NCI-H226 (cell line): ENCODE measurements at regions not wholly inside any gene's neighbourhood (a gene's known extent, or its start where the extent isn't known, plus 50 kb on each side); places are given as distances from the start of the nearest gene placed in this dataset.
A peak's percentile ranks its signal among the peaks of the same experiment; 100 is the strongest.
"Not testable (repeated sequence)": the region's sequence is repeated elsewhere in the genome, so short reads cannot be mapped to it uniquely, and the experiment has no call there.

Experiments used
- DNase-seq: peaks from one replicate; pipeline ENCODE4 v3.0.0-alpha.2; 2015

- no peak for DNase-seq
Observed at GRCh38 chr4:149987330-149988086, 90.7 kb upstream of the DCLK2 start.

DNA sequence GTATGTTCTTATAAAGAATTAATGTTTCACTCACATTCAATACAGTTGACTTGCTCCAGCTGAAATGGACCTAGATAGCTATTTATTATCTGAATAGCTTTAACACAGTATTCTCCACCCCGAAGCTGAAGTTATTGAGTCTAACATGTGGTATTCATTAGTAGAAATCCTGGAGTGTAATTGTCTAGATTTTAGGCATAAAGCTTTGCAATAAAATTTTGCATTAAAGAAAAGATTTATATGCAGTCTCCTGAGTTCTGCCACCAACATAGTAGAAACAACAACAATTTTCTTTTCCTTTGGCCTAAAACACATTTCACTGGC lies 90.2 kb upstream of the DCLK2 start:
- DNase-seq: no peak

- DNase-seq: no peak
Observed at GRCh38 chr4:149993030-149993429, 85.2 kb upstream of the DCLK2 start.

- DNase-seq: no peak
Observed at GRCh38 chr4:149995134-149995756, 83.0 kb upstream of the DCLK2 start.

DNA sequence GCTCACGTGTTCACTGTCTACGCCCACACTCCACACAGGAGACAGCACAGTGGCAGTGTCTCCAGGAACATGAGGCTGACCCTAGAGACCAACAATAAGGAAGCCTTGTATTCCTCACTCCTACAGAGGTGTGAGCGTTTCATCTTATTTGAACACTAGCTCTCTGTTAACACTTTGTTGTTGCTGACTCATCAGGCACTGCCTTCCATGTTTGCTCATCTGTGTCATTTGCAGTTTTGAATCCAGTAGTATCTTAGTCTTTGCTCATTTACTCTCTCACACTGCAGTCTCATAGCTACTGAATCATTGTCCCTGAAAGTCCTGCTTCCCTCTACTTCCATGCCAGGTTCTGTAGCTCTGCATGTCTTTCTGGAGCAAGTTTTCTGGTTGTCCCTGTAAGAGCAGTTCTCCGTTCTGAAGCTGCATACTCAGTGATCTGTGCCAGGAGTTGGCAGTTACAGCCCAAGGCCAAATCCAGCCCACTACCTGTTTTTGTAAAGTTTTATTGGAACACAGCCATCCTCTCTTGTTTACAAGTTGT lies 80.3 kb upstream of the DCLK2 start:
- peak; percentile 41 for DNase-seq

- DNase-seq: peak; percentile 29
Observed at GRCh38 chr4:149999485-150000074, 78.7 kb upstream of the DCLK2 start.

DNA sequence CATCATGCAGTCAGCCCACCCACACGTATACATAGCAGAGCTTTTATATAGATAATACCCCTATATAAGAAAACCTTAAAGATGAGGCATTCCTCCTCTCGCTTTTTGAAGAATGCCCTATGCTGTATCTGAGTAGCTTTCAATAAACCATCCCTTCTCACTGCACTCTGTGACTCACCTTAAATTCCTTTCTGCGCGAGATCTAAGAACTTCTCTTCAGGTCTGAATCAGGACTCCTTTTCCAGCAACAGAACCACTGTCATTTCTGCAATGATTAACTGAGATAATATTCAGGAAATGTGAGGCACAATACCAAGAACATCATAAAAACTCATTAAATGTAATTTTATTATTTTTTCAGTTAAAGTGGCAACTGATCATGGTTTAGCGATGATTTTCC lies 76.4 kb upstream of the DCLK2 start:
- peak; percentile 75 for DNase-seq

- peak; percentile 62 for DNase-seq
Observed at GRCh38 chr4:150002561-150002960, 75.7 kb upstream of the DCLK2 start.

DNA sequence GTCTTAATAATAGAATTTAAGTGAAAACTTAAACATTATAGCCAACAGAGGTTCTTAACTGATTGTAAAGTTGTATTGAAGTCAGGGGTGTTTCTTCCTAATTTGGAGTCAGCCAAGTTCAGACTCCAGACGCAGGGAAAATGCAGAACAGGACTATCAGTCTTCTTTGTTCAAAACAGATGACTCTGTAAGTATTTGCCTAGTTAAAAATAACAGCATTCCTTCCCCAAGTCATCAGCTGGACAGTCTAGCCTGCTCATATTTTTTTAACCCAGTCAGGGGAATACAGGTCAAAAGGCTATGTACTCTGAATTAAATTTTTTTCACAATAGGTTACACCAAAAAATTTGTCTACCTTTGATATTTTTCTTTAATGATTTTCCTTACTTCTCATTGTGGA lies 73.8 kb upstream of the DCLK2 start:
- no peak for DNase-seq

GRCh38 chr4:150005537-150005936 lies 72.7 kb upstream of the DCLK2 start:
- DNase-seq: no peak

DNA sequence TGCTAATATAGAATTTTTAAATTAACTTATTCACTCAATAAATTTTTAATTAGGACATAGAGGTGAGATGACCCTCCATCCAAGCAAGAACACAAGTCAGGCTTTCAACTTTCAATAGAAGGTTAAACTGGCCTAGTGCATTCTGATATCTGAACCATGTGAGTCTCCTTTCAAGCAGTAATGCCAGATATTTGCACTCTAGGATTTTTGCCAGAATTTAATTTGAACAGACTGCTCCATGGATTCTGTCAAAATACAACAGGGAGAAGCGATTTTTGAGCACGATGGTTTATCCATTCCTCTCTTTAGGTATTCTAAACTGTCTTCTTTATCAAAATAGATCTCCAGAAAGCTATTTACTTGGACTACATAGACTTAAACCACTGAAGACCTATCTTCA lies 72.0 kb upstream of the DCLK2 start:
- peak; percentile 2 for DNase-seq

- peak; percentile 39 for DNase-seq
Observed at GRCh38 chr4:150007512-150007911, 70.7 kb upstream of the DCLK2 start.

DNA sequence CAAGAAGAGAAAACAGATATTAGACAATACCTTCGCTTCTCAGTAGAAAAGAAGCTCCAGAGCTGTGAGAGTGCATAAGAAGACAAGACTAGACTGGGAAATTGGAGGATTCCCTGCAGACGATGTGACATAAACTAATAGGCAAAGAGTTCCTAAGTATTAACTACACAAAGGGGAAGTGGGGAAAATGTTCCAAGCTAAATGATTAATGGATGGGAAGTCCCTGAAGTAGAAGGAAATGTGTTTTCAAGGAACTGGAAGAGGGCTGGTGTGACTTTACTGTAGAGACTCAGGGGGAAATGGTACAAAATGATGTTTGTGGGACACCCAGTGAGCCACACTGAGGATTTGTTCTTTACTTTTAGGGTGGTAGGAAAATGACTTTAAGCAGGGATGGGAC lies 69.7 kb upstream of the DCLK2 start:
- DNase-seq: no peak

DNA sequence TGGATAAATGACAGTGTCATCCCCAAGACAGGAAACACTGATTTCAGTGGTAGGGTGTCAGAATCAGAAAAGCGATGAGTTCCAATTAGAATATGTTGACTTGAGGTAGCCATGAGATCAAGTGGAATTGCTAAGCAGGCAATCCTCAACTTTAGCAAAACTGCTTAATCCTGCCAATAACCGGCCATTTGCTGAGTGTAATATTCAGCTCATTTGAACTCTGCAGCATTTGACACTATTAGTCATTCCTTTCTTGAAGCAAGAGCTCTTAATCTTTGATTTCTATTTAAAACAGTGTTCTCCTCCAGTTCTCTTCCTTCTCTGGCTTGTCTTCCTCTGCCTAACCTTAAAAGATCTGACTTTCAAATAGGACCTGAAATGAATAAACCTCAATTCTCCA lies 68.7 kb upstream of the DCLK2 start:
- no peak for DNase-seq

DNA sequence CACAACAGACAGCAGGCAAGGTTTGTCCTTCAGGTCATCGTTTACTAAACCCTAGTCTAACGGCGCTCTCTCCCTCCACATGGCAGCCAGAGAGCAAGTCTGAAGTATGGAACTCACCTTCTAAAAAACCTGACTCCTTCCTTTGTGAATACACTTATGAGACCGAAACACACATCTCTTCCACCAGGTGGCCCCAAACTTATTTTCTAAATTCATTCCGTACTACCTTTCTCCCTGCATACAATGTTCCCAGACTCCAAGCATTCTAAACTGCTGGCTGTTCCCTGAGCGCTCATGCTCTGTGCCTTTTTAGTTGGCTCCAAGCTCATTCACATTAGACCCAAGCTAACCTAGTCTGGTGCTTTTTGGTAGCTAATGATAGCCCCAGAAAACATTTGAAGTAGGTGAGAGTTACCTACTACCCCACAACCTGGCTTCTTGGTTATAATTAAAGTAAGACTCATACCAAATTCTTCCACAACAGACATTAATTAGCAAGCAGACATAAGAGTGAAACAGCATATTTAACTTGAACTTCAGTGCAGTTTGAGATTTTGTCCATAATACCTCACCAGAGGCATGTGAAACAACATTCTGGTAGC lies 67.6 kb upstream of the DCLK2 start:
- peak; percentile 39 for DNase-seq

DNA sequence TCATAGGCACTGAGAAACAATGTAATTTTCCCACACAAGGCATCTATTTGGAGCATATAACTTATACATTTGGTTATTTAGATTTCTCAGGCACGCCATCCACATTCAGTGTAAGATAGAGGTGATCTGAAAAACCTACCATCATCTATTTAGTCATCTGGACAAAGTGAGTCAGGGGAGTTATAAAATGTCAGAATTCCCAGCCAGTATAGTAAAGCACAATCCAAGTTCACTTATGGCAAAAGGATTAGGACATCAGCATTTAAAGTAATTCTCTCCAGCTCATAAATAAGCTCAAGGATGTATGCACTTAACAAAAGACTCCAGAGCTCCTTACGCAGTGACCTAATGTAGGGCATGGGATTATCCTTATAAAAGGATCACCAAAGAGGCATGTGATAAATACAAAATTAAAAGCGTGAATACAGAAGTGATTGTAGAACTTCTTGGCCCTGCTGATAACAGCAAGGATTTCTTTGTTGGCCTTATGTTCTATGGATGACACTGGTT lies 65.3 kb upstream of the DCLK2 start:
- no peak for DNase-seq

DNA sequence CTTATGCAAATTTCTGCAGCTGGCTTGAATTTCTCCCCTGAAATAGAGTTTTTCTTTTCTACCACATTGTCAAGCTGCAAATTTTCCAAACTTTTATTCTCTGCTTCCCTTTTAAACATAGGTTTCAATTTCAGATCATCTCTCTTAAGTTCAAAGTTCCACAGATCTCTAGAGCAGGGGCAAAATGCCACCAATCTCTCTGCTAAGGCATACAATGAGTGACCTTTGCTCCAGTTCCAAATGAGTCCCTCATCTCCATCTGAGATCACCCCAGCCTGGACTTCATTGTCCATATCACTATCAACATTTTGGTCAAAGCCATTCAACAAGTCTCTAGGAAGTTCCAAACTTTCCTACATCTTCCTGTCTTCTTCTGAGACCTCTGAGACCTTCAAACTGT lies 62.3 kb upstream of the DCLK2 start:
- DNase-seq: not testable (repeated sequence)

- not testable (repeated sequence) for DNase-seq
Observed at GRCh38 chr4:150016621-150017020, 61.6 kb upstream of the DCLK2 start.

GRCh38 chr4:150018257-150018656 lies 60.0 kb upstream of the DCLK2 start:
- no peak for DNase-seq

DNA sequence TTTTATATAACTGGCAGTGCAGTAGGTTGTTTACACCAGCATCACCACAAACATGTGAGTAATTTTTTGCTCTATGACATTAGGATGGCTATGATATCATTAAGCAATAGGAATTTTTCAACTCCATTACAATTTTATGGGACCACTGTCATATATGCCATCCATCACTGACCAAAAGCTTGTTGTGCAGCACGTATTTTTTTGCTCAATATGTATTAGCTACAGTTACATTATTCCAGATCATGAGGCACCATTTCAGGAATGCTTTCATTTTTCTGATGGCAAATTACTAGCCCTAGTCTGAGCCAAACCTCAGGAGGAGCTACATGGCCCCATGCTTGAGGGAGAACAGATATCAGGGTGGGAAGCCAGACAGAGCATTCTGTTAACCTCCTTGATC lies 56.8 kb upstream of the DCLK2 start:
- DNase-seq: no peak

DNA sequence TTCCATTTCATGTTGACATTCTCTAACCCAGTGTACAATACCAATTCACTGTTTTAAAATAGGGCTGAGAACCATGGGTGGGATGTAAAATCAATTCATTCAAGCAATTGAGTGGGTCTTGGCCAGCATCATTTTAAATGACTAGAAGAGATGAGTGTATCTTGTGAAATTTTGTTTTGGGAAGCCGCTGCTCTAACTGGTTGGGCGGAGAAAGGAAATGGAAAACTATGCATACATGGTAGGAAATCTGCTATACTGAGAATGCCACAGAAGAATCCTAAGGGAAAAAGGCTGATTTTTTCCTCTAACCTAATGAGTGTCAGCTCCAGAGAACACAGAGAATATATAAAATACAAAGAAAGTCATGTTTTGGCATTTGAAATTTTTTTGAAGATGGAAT lies 54.8 kb upstream of the DCLK2 start:
- DNase-seq: no peak

GRCh38 chr4:150026987-150027386 lies 51.3 kb upstream of the DCLK2 start:
- not testable (repeated sequence) for DNase-seq
